ENCODE measurements at regions not wholly inside any gene's neighbourhood (a gene's known extent, or its start where the extent isn't known, plus 50 kb on each side); places are given as distances from the start of the nearest gene placed in this dataset.

DNA sequence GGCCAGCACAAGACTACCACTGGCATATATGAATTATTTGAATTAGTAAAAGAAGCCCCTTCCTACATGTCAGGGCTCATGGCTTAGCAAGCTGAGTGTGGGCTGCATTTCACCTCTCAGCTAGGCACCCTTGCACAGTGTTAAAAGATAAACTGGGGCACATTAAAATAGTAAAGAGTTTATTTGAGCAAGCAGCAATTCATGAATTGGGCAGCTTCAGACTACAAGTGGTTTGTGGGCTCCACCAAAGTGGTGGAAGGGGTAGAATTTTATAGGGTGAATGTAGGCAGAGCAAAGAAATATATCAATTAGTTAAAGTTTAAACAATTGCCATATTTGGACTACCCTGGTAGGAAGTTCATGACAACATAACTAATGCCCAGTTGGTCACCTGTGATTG is 178.8 kb downstream of the PLPP3 start:
- Histone ChIP-seq H2BK20ac (ENCODE audit: low read length) (no peak overlapping the region), H2BK5ac (ENCODE audit: low read depth, low read length) (no peak overlapping the region), H2BK12ac (ENCODE audit: low read depth, low read length) (no peak overlapping the region), H3K23me2 (ENCODE audit: low read depth, low read length) (no peaks in the 10 kb centered on the region), H4K20me1 (replicated peaks in 1 of 2; ENCODE audit: control insufficient read depth in 1 of 2, insufficient read depth in 2 of 2, low read length in 2 of 2) (no peaks in the 10 kb centered on the region), H2AK5ac (ENCODE audit: low read depth, low read length) (no peak overlapping the region), H3K27ac (ENCODE audit: low read depth, low read length) (no peak overlapping the region), H3K23ac (ENCODE audit: insufficient read length) (no peak overlapping the region), H4K5ac (ENCODE audit: insufficient read length, low read depth, low read length) (no peak overlapping the region), H3K4me2 (ENCODE audit: insufficient read depth in 1 of 2, low read depth in 2 of 2, low read length in 2 of 2) (no peak overlapping the region), H3K14ac (ENCODE audit: insufficient read length) (no peak overlapping the region), H2BK120ac (replicated peaks; ENCODE audit: low read depth, low read length) (no peak overlapping the region), H3K56ac (replicated peaks; ENCODE audit: insufficient read length, low read depth, low read length) (no peak overlapping the region), H4K91ac (replicated peaks; ENCODE audit: insufficient read length, low read length) (no peak overlapping the region), H3K9ac (replicated peaks in 1 of 4; ENCODE audit: extremely low read depth in 1 of 4, low read depth in 3 of 4, low read length in 3 of 4) (no peak overlapping the region), H3K27me3 (replicated peaks in 1 of 4; ENCODE audit: control insufficient read depth in 3 of 4, extremely low read depth in 1 of 4, insufficient read depth in 3 of 4, low read length in 3 of 4) (no peaks in the 10 kb centered on the region), H3K36me3 (ENCODE audit: control insufficient read depth in 2 of 4, insufficient read depth in 4 of 4, low read length in 3 of 4) (no peaks in the 10 kb centered on the region), H2BK15ac (ENCODE audit: low read length) (no peak overlapping the region), H3K4me1 (replicated peaks in 1 of 4; ENCODE audit: control insufficient read depth in 3 of 4, insufficient read depth in 4 of 4, low read length in 3 of 4) (peaks cover 0 to 3% (median 0%) of the 10 kb centered on the region in 4 experiments; a peak in 1 of 7 replicates), H3K79me1 (ENCODE audit: low read depth, low read length) (no peaks in the 10 kb centered on the region), H3K18ac (ENCODE audit: extremely low read depth, low read length) (no peak overlapping the region), H2AFZ (ENCODE audit: low read length) (no peak overlapping the region), H3K4me3 (ENCODE audit: extremely low read depth in 1 of 4, insufficient read depth in 2 of 4, low read depth in 3 of 4, low read length in 4 of 4) (no peak overlapping the region), H3K79me2 (ENCODE audit: control insufficient read depth in 1 of 2, insufficient read depth in 2 of 2, low read length in 2 of 2) (no peaks in the 10 kb centered on the region), H3K4ac (replicated peaks; ENCODE audit: insufficient read length, low read depth, low read length) (no peak overlapping the region), H3K9me3 (ENCODE audit: insufficient read depth in 2 of 2, low read depth in 1 of 2, low read length in 1 of 2) (no peaks in the 10 kb centered on the region), H4K8ac (ENCODE audit: extremely low read depth, insufficient read depth, low read length) (no peak overlapping the region)
- ChIA-PET CTCF (ENCODE audit: partially characterized antibody) (interaction anchor here (1.0 to 1.5 kb wide), 2 partner anchors 23 to 188 kb away, joined by 3 read pairs; no protein-coding TSS in a partner anchor), POLR2A (ENCODE audit: partially characterized antibody) (interaction anchor here (1.3 kb wide), 1 partner anchor 53 kb away, joined by 3 read pairs; no protein-coding TSS in a partner anchor)
- DNase-seq (ENCODE audit: low read depth in 1 of 2, low spot score in 2 of 2) (no peak), FAIRE-seq (no peak)
- no peak for TF ChIP-seq BCL11A (IDR thresholded peaks at IDR 0.05; ENCODE audit: low read depth in 2 of 2, low read length in 2 of 2)
